SH-SY5Y (cell line): ENCODE measurements at regions not wholly inside any gene's neighbourhood (a gene's known extent, or its start where the extent isn't known, plus 50 kb on each side); places are given as distances from the start of the nearest gene placed in this dataset.

Experiments used
- GATA2 ChIP-seq: IDR thresholded peaks from 2 replicates; pipeline ENCODE4 v1.6.1; 2011; ENCODE audit warnings: mild to moderate bottlenecking, low read depth, low read length
- GATA3 ChIP-seq: IDR thresholded peaks from 2 replicates; pipeline ENCODE4 v1.6.1; 2011; ENCODE audit warnings: low read depth, mild to moderate bottlenecking, low read length, moderate library complexity

GRCh38 chr12:87082756-87083155 lies 826.6 kb upstream of the MGAT4C start:
- TF ChIP-seq GATA2 (no peak), GATA3 (no peak)

DNA sequence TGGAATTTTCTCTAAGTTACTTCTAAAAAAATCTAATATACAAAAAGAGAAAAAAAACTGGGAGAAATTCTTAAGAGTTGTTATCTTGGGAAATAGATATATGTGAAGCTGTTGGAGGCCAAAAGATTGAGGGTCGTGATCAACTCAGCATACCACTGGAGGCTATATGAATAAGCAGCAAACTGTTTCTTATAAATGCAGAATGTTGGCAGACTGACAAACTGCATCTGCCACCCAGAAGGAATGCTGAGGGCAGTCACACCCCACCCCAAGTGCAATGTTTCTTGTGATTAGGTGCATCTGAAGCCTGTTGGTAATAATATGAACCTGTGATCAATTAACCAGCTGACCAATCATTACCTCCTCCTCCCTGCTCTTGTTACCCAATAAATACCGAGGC lies 818.6 kb upstream of the MGAT4C start:
- TF ChIP-seq GATA2 (no peak), GATA3 (no peak)

DNA sequence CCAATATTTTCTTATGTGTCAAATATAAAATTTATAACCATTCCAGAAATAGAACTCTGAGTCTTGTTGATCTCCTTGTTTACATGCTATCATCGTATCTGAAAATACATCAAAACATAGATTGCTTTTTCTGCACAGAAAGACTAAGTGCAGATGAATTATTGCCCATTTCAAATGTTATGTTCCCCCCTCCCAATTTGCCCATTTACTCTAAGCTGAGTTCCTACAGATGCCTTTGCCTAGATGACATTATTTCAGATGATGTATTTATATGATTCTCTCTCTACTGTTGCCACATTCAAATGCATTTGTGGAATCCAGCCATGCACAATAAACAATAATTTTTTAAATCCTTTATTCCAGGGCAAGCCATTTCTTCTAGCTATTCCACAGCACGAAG lies 810.1 kb upstream of the MGAT4C start:
- TF ChIP-seq GATA3 (no peak), GATA2 (no peak)

GRCh38 chr12:87059231-87059630 lies 803.0 kb upstream of the MGAT4C start:
- TF ChIP-seq GATA2 (no peak), GATA3 (no peak)

DNA sequence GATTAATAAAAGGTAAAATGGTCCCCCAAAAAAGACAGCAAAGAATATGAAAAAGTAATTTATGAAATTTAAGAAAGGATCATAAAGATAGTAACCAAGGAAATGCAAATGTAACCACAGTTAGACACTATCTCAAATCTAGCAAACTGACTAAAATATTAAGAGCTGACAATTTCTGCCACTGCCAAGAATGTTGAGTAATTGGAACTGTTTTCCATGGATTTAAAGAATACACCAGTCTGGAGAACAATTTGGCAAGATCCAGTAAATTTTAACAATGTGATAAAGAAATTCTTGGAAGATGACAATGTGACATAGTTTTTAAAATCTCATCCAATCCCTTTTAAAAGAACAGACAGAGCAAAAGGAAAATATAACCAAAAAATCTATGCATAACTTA lies 798.0 kb upstream of the MGAT4C start:
- TF ChIP-seq GATA2 (no peak), GATA3 (no peak)

DNA sequence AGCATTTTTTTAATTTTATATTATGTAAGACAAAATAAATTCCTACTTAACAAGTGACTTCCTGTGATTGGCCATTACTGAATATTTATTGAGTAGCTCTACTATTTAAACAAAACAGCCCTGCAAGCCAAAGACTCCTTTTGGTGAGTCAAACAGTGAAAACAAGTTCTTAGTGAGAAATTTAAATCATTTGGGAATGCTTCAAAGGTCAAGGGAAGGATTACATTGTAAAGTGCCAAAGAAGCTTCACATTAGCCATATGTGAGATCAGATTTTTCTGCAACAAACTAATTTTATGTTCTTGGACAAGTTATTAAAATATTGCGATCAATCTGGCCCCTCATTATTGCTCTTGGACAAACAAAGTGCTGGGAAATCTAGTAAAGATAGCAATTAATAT lies 795.4 kb upstream of the MGAT4C start:
- no peak for TF ChIP-seq GATA2
- no peak for TF ChIP-seq GATA3

DNA sequence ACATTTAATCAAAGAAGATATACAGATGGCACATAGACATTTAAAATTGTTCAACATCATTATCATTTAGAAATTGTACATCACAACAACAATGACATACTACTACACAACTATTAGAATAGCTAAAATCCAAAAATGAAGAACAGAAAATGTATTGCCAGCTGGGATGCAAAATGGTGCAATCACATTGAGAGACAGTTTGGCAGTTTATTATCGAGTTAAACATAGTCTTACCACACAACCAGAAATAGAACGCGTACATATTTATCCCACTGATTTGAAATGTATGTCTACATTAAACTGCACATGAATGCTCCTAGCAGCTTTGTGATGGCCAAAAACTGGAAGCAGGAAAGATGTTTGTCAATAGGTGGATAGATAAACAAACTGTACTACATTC lies 791.5 kb upstream of the MGAT4C start:
- no peak for TF ChIP-seq GATA2
- TF ChIP-seq GATA3 = no peak

DNA sequence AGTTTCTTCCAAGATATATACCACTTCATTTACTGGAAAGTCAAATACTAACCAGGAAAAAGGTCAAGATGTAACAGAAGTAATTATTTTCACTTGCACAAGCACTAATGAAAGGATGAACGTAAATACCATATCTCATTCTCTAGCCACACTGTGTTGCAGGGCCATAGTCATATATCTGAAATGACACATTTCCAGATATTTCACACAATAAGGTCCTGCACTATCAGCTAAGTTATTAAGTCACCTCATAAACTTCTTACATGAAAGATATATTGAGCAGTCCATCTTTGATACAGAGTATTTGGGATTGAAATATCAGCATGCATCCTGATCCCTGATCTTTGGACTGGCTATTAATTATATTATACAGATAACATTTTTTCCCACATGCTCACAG lies 783.3 kb upstream of the MGAT4C start:
- TF ChIP-seq GATA2 (no peak), GATA3 (no peak)

DNA sequence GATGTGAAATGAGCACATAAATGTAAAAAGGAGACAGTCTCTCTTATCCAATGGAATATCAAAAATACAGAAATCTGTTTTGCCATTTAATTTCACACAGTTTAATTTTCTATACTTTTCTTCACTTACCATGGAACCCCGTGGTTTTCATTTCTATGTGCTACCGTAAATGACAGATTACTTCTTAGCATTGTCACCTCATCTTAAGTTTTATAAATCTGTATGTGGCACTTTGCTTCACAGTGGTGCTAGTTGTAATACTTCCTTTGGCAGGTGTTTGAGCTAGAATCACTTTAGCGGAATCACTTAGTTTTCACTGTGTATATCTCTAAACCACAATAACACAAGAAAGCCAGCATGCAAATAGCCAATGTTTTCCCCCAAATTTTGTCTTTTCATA lies 781.9 kb upstream of the MGAT4C start:
- TF ChIP-seq GATA2 = no peak
- no peak for TF ChIP-seq GATA3

DNA sequence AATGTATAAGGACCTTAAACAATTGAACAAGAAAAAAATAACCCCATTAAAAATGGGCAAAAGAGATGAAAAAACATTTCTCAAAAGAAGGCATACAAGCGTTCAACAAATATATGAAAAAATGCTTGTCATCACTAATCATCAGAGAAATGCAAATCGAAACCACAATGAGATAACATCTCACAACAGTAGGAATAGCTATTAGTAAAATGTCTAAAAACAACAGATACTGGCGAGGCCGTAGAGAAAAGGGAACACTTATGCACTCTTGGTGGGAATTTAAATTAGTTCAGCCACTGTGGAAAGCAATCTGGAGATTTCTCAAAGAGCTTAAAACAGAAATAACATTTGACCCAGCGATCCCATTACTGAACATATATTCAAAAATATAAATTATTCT lies 769.8 kb upstream of the MGAT4C start:
- TF ChIP-seq GATA3 (no peak), GATA2 (no peak)

GRCh38 chr12:87021400-87021799 lies 765.2 kb upstream of the MGAT4C start:
- no peak for TF ChIP-seq GATA3
- TF ChIP-seq GATA2 = no peak

DNA sequence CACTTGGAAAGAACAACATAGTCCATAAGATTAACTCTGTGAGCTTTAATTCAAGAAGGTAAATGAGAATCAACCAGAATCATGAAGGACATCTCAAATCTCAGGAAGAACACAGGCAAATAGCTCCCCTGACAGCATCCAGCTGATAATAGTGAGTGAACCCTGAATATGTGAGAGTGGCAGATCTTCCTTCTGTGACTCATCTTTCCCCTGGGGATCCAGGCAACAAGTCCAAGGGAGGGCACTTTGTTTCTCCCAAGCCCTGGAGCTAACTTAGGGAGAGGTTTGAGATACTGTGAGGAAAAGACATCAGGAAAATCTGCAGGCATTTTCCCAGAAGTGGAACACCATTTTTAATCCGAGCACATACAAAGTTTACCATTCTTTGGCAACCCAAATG lies 763.9 kb upstream of the MGAT4C start:
- TF ChIP-seq GATA3 (no peak), GATA2 (no peak)

- TF ChIP-seq GATA3 (no peak), GATA2 (no peak)
These were observed 759.2 kb upstream of the MGAT4C start for GRCh38 chr12:87015352-87015751.

DNA sequence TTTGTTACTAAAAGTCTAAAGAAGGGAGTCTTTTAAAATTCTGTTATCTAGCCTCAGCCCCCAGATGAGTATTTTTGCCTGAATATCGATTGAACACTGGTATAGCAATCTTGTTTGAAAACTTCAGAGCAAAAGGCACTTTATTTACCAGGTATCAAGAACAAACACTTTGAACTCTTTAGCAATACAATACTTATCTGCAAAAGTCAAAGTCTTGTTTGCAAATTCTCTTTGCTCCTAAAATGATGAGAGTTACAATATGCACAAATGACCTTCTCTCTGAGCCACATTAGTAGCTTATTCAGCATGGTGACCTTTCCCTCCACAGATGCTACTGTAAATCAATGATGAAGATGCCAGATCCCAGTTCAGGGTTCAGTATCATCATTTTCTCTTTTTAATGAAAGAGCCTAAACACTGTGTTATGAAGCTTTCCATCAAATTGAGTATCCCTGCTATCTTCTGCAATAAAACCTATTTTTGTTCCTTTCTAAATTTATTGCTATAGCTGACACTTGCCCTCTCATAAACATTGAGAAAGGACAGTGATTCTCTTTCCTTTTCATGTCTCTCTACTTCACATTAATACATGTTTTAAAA lies 752.7 kb upstream of the MGAT4C start:
- TF ChIP-seq GATA3 = no peak
- TF ChIP-seq GATA2 = no peak

DNA sequence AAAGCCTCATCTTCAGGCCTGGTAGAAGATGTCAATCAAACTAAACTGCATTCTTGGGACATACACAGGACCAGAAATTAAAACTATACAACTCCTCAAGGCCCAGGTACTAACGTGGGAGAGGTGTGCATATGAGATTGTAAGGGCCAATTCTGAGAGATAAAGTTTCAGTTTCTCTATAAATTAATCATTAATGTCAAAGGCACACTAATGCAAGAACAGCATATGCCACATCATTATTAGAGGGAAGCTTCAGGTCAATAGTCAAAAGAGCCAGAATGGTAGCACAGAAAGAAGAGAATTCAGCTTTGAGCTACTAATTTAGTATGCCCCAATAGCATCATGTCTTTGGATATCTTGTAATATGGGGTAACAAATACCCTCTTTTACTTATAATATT lies 744.9 kb upstream of the MGAT4C start:
- TF ChIP-seq GATA2 (no peak), GATA3 (no peak)

DNA sequence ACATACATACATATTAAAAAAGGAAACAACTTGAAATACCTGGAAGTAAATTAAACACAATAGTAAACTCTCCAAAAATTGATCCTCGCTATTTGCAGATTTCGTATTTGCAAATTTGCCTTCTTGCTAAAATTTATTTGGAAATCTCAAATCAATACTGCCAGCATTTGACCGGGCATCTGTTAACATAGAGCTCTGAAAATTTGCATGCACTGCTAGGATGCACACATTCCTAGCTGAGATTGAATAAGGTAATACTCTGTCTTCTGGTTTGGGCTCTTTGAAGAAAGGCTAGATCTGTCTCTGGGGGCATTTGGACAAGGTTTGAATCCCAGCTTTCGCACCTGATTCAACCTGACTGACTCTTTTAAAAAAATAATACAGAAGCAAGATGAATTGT lies 729.1 kb upstream of the MGAT4C start:
- TF ChIP-seq GATA2 = no peak

GRCh38 chr12:86959766-86960458 lies 703.7 kb upstream of the MGAT4C start:
- TF ChIP-seq GATA3 = no peak
- no peak for TF ChIP-seq GATA2
